ENCODE measurements at regions not wholly inside any gene's neighbourhood (a gene's known extent, or its start where the extent isn't known, plus 50 kb on each side); places are given as distances from the start of the nearest gene placed in this dataset.
"Not testable (repeated sequence)": the region's sequence is repeated elsewhere in the genome, so short reads cannot be mapped to it uniquely, and the experiment has no call there.

DNA sequence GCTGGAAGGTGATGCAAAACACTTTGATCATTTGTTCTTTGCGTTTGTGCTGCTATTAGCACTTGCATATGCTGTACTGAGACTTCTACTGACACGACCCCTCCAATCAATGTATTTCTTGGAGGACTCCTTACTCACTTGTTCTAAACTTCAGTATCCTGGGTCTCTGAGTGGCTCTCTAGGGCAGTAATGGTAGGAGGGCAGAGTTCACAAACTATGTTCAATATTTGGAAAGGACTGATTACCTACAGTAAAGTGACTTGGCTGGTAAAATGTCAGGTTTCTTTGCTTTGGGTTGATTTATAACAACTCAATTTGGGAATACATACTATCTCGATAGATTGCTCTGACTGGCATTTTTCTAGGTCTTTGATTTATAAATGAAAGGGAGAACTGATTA, 93.7 kb downstream of the TRIM43 start:
- no peak overlapping the region for H3K4me3 ChIP-seq (ENCODE audit: low read depth, low read length)

DNA sequence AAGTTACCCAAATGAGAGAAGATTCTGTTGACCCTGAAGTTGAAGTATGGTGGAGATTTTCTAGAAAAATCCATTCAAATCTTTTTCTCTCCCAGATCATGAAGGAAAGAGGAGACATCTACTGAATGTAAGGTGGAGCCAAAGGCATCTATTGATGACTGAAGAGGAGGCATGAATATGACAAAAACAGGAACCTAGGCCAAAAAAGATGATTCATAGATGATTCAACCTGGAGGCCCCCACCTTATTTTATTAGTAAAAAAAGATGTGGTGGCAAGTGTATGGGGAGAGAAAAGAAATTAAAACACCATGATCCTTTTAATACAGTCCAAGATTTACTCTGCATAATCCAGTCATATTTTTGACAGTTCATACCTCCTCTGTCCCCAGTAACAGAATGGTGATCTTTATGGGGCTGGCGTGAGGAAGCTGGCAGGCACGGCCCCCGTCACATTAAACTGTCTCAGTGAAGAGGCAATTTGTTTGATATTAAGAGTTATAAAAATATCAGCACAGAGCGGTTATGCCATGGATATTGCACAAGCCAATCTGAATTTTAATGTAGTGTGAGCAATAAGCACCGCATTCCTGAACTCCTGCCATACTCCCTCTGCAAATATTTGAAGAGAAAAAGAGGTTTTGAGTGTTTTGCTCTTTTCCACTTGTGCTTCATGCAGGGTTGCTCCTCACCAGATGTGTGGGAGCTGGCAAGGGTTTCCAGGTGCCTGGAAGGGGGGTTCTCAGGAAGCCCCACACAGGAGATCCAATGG, 94.4 kb downstream of the TRIM43 start:
- H3K4me3 ChIP-seq (ENCODE audit: low read depth, low read length): not testable (repeated sequence)

DNA sequence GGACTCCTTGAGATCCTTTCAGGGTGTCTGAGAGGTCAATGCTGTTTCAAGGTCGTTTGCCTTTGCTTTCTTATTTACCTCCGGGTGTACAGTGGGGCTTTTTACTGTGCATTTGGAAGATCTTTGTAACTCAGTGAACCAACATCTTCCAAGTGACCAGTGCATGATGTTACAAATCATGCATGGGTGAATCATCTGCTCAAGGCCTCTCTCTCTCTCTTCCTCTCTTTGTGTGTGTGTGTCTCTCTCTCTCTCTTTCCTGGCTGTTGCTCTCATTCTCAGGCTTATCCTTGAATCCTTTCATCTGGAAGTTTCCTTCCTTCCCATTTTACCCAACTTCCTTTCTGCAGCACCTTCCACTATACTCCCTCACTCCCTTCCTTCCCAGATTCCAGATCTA, 96.1 kb downstream of the TRIM43 start:
- not testable (repeated sequence) for H3K4me3 ChIP-seq (ENCODE audit: low read depth, low read length)

DNA sequence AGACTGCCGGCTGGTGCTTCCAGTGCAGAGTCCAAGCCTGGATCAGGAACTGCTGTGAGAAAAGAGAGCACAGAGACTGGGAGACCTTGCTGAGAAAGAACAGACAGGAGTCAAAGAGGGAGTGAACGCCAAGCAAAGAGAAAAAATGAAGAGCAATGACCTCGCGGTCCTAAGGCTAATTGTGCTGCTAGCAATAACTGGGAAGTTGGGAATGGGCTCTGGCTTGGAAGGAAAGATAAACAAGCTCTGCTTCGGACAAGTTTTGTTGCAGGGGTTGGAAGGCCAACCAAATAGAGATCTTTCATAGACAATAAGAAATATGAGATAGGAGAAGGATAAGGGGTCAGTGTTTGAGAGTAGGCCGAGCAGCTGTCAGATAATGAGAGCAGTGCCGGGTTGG, 99.4 kb downstream of the TRIM43 start:
- not testable (repeated sequence) for H3K4me3 ChIP-seq (ENCODE audit: low read depth, low read length)

DNA sequence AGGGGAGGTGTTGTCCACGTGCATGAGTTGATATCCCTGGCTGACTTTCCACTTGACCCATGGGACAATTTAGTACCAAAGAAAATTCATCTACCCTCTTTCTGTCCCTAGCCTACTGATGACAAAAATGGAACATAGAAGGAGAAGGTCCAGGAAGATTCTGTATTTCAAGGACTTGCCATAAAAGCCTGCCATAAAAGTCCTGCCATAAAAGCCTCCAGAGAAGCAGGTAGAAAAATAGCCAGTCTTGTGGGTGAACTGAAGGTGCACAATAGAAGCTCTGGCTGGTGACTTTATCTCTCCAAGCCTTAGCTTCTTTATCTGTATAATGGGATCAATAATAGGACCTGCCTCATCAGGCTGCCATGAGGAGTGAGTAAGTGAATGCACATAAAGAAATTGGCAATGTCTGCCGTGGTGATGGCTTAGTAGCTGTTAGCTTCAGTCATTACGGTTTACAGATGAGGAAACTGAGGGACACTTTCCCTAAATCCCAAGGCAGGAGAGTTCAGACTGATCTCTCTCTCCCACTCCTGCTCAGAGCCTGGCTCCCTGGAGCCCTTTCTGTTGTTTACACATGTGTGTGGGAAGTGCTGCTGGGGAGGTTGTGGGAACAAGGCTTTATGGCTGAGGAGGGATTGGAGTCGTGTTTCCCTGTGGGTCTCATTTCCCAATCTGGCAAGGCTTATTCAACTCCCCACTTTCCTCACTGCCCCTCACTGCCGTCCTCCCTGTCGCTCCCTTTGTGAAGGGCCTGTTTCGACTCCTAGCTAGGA, 101.5 kb downstream of the TRIM43 start:
- H3K4me3 ChIP-seq (ENCODE audit: low read depth, low read length): not testable (repeated sequence)

DNA sequence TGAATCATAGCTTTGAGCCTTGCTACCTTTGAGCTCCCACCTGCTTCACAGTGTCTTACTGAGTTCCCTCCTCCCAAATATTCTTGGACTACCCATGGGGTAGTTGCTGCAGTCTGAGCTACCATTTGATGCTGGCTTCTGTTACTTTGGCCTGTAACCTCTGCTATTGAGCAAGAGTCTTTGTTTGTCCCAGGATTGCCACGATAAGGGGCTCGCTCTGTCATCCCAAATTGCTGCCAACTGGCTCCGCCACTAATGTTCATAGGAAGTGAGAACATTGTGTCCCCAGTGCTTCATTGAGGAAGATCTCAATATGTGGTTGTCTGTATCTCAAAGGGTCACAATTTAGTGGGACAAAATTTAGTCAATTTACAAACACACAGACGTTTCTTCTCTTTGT, 103.8 kb downstream of the TRIM43 start:
- no peak overlapping the region for H3K4me3 ChIP-seq (ENCODE audit: low read depth, low read length)

DNA sequence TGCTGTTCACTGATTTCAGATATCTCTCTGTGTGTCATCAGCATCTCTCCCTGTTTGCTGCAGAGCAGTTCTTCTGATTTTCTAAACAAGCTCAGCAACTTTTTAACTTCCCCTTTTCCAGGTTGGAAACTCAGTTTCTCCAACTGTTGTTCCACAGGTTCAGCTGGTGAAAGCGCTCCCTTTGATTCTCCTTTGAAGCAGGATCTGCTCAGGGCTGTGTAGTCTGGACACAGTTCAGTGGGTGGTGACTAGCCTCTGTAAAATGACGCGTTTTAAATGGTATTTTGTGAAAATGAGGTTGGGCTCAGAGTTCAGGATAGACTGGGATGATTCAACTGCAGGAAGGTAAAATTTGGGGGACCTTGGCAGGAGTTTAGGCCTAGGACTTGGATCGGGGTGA, 106.3 kb downstream of the TRIM43 start:
- no peak overlapping the region for H3K4me3 ChIP-seq (ENCODE audit: low read depth, low read length)

DNA sequence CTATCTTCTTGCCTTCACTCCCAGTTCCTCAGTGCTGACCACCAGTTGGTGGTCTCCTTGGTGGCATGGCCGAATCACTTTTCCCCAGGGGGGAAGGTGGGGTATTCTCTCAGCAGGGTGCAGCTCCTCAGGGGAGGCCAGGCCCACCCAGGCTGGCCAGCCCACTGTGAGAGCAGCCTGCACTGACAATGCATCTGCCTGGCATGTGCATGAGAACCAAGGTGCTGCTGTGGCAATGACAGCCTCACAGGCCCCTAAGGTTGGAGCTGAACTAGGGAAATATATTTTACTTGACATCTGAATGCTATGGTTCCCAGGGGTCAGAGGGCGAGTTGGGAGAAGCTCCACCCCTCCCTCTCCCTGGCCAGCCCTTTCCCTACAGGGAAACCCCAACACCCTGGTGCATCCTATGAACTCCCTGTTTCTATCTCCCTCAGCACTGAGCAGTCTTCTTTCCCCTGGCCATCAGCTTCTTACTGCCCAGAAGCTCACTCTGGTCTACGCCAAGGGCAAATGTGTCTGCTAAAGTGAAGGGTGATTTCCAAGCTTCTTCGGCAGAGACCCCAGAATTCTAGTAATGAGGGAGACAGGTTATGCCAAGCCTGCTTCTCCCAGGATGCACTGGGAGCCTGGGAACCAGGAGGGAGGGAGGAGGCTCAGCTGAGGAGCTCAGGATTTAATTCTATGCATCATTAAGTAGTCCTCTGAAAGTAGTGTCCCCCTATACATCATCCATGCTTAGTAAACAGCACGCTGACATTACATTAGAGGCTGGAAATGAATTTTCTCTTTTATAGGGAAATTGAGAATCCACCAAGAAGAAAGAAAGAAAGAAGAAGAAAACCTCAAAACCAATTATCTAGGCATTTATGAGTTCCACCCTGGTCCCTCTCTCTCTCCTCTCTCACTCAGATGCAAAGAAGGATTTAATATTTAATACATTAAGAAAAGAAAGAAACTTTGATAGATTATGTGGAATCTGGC, 107.7 kb downstream of the TRIM43 start:
- not testable (repeated sequence) for H3K4me3 ChIP-seq (ENCODE audit: low read depth, low read length)

DNA sequence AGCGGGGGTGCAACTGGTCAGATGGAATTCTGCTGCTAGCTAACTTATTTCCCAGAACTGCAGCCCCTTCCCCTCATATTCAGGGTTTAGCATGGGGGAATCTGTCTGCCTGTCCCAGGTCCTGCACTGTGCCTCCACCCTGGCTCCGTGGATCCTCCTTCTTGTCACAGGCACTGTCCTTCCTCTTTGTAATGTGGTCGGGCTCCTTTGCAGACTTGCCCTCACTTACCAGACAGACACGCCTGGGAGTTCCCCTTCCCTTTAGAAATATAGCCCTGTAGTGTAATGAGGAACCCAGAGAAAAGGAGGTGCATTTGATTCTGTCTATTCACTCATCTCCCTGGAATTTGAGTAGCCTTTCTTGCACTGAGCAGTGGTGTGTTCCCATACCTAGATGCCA, 108.7 kb downstream of the TRIM43 start:
- no peak overlapping the region for H3K4me3 ChIP-seq (ENCODE audit: low read depth, low read length)

DNA sequence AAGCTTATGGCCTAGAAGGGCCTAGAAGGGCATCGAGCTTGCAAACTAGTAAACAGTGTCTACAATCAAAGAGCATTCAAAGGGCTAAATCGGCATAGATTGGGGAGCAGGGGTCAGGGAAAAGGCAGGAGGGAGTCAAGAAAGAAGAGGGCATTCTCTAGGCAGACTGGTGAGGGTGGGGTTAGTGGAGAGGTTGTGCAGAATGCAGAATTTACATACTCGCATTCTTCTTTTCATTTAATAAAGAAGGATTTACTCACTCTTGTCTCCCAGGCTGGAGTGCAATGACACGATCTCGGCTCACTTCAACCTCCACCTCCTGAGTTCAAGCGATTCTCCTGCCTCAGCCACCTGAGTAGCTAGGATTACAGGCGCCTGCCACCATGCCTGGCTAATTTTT, 110.7 kb downstream of the TRIM43 start:
- no peak overlapping the region for H3K4me3 ChIP-seq (ENCODE audit: low read depth, low read length)

DNA sequence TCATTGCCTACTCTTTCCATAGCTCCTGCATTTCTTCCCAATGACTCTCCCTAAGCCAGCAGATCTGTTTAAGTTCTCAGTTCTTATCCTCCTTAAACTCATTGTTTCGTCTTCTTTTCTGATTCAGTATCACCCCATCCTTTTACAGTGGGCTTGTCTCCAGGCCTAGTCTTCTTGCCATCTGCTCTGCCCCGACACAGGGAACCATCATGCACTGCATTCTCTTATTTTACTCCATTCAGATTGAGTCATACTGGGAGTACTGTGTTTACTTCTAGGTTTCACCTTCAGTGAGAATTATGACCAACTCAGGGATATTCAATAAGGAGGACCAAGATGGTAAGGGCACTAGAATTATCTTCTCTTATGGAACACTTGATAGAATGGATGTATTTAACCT, 115.4 kb downstream of the TRIM43 start:
- H3K4me3 ChIP-seq (ENCODE audit: low read depth, low read length): not testable (repeated sequence)

DNA sequence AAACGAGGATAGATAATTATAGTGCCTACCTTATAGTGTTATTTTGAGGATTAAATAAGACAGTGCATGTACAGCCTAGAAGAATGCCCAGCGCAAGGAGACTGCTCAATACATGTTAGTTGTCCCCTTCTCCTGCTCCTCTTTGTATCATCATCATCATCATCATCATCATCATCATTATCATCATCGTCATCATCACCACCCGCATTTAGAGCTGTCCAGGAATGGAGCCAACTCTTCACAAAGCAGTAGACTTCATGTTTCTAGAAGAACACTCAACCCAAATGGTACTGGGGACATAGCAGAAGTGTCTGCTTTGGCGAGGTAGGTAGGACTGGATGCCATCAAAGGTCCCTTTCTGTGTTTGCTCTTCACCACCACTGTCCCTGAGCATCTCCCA, 116.0 kb downstream of the TRIM43 start:
- no peak overlapping the region for H3K4me3 ChIP-seq (ENCODE audit: low read depth, low read length)

DNA sequence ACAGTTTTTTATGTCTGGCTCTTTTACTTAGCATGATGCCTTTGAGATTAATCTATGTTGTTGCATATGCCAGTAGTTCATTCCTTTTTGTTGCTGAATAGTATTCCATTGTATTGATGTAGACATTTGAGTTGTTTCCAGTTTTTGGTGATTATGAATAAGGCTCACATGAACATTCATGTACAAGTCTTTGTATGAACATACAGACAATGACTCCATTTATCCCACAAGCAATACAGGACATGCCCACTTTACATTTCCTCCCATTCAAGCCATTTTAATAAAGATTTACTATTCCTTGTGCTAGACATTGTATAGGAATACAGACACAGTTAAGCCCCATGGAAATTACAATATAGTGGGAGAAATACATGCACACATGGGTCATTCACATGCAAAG, 118.0 kb downstream of the TRIM43 start:
- no peak overlapping the region for H3K4me3 ChIP-seq (ENCODE audit: low read depth, low read length)

DNA sequence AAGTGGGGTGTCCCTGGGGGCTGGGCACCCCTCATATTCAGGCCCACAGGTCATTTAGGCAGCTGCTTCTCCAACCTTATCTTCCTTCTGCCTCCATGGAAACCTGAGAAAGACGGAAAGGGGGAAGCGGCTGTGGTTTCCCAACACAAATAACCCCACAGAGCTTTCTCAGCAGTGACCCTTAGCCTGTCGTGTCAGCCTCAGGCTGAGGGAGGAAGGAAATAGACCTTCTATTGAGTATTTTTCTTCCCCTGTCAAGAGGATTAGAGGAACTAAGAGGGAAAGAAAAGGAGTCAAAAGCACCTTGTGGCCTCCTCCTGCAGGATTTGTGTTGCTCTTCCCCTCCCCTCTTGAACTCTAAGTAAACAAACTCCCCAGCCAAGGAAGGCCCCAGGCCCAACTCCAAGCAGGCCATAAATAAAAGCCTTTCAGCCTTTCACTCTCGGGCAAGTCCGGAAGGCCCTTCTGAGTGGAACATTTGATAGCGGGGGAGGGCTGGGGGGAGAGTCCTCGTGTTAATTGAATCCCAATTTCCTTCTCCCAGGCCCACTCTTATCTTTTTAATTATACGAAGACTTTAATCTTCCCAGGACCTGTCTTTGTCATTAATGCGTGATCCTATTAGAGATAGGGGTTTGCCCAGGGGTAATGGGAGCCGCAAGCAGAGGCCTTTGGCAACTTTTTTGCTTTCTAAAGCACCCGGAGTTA, 121.8 kb downstream of the TRIM43 start:
- not testable (repeated sequence) for H3K4me3 ChIP-seq (ENCODE audit: low read depth, low read length)

DNA sequence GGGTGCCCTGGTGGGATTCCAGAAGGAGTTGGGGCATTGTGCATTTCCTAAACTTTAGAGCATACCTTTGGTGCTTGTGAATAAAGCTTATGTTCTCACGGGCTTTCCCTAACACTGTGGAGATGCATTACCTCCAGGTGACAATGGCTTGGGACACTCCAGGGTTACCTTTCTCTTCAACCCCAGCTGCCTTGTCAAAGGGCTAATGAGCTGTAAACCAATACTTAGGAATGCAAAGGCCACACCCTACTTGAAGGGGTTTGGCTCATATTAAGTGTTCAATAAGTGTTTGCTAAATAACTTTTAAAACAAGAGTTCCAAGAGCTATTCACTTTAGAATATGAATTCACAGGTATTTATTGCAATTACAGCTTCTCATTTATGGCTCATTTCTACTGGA, 122.6 kb downstream of the TRIM43 start:
- H3K4me3 ChIP-seq (ENCODE audit: low read depth, low read length): not testable (repeated sequence)

DNA sequence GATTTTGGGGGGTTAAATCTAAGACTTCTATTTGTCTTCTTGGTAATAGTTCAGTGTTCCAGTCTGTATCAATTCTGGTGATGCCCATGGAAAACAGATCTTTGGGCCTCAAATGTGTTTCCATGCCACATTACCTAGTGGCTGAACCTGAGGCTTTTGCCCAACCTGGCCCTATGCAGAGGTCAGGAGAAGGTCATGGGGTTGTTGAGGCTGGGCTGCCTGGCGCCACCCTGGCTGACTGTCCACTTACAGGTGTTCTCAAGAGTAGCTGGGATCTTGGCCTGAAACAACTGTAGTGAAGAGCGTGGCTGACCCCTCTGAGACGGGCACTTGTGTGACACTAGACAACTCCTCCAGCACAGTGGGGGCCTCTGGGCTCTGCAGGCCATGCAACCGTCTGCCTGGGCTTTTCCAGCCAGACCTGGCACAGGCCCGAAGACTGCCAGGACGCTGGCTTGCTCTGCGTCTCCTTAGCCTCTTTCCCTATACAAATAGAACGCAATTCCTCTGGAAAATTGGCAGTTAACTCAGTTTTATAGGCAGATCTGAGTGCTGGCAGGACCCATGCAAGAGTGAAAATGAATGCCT, 127.8 kb downstream of the TRIM43 start:
- H3K4me3 ChIP-seq (ENCODE audit: low read depth, low read length): no peak overlapping the region

DNA sequence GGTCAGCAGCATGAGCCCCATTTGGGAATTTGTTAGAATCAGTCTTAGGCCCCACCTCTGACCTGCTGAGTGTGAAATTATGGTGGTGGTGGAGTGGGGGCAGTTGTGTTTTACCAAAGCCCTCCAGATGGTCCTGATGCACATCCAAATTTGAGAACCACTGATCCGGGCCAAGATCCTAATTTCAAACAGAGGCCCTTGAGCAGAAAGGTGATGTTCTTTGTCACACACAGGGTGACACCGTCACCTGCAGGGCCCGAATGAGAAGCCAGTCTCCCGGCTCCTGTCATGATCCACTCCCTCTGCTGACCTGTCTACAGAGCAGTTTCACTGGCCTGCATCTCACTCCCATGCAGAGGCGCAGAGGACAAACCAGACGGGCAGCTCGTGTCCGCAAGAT, 129.9 kb downstream of the TRIM43 start:
- H3K4me3 ChIP-seq (ENCODE audit: low read depth, low read length): no peak overlapping the region

DNA sequence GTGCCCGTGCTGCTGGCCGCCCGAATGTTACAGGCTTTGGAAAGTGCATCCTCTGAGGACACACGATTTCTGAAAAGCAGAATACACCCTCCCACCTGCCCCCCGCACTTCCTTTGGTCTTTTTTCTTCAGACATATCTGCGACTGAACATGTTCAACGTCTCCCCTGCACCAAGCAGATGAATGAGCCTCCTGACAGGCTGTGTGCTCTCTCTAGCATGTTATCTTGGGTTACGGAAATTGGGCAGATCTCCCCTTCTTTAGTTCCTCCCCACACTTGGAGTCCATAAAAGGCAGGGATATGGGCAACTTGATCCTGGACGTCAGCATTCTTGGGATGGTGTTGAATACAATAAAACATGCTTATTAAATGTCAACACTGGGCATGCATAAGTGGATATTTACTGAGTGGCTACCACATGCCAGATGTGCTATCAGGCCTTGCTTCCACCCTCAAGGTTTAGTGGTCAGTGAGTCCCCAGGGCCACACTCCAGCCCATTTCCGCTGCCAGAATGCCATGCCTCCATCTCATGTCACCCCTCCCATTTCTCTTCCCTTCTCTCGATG, 130.4 kb downstream of the TRIM43 start:
- H3K4me3 ChIP-seq (ENCODE audit: low read depth, low read length): no peak overlapping the region

DNA sequence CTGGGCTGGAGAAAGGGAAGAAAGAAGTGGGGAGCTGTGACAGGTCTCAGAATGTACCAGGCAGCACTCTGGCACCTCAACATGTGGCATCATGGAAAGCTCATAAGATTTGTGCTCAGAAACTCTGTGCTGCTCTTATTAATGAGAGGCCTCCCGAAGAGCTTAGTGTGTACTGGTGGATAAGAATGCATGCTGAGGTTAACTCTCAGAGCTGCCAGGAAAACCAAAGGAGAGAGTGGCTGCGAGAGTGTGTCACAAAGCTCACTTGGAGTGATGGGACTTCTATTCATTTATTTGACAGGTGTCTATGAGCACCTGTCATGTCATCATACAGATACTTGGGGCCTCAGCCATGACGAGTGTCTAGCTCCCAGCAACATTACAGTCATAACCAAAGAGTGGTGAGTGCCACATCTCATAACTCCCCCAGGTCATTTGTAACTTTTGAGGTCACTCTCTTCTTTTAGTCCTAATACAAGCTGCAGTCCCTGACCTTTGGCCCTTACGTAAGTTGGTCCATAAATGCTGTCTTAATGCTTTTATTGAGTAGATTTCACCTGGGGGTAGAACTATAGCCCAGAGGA, 131.9 kb downstream of the TRIM43 start:
- H3K4me3 ChIP-seq (ENCODE audit: low read depth, low read length): not testable (repeated sequence)

DNA sequence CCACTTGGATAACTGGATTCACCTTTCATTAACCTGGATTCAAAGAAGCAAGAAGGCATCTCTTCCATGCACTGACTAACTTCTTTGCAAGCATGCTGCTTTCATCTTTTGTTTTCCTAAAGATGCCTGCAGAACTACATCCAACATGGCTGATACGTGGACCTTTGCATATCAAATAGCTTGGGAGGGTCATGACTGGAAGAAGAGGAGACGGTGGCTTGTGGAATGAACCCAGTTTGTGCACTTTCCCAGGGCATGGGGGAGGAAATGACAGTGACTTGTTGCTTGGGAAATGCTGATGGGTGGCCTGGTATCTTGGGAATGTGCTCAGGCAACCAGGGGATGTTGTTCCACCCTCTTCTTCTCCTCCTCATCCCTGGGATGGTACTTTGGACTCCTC, 133.4 kb downstream of the TRIM43 start:
- H3K4me3 ChIP-seq (ENCODE audit: low read depth, low read length): not testable (repeated sequence)

All from iPS-11a (cell line).